NOMO-1 treated with DMSO at 0.1 percent for 48 hours (cell line): ENCODE measurements at regions not wholly inside any gene's neighbourhood (a gene's known extent, or its start where the extent isn't known, plus 50 kb on each side); places are given as distances from the start of the nearest gene placed in this dataset.
"Not testable (repeated sequence)": the region's sequence is repeated elsewhere in the genome, so short reads cannot be mapped to it uniquely, and the experiment has no call there.

ENCODE experiments used
- DNase-seq: peaks from one replicate; lab custom pipeline; 2025; ENCODE audit not compliant: unreplicated experiment; lab: John Stamatoyannopoulos, UW

DNA sequence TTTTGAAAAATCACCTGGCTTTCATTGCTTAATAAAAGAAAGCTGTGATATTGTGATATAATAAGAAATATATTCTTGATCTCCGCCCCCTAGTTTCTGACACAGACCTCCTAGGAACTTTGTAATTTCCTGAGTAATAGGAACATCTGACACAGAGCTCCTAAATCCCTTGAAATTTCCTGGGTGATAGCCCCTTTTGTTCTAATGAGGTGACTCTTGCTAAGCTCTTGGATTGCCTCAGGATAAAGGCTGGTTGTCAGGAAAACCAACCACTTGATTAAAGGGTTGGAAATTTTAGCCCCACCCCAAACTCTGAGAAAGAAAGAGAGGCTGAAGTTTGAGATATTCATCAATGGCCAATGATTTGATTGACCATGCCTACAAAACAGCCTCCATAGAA, 326.4 kb upstream of the KIF2B start:
- no peak for DNase-seq

DNA sequence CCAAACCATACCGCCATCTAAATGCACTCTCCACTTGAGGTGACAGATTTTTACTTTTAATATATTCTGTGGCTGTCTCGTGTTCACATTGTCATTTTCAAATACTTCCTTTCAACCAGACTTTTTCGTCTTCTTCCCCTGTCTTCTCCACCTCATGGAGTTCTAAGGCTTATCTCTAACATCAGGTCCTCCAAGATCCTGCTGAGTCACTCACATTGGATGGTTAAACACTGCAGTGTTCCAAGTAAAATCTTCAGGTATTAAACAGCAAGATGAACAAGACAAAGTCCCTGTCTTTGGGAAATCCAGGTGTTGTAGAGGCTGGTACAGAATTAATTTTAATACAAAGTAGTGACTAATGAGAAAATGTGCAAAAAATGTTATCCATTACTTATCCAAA, 330.2 kb upstream of the KIF2B start:
- no peak for DNase-seq

DNA sequence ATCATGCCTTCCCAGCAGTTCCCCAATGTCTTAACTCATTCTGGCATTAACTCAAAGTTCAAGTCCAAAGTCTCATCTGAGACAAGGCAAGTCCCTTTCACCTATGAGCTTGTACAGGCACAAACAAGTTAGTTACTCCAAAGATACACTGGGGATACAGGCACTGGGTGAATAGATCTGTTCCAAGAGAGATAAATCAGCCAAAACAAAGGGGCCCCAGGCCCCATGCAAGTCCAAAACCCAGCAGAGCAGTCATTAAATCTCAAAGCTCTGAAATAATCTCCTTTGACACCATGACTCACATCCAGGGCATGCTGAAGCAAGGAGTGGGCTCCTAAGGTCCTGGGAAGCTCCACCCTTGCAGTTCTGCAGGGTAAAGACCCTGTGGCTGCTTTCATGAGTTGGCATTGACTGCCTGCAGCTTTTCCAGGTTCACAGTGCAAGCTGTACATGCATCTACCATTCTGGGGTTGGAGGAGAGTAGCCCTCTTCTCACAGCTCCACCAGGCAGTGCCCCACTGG, 332.2 kb upstream of the KIF2B start:
- DNase-seq = no peak

DNA sequence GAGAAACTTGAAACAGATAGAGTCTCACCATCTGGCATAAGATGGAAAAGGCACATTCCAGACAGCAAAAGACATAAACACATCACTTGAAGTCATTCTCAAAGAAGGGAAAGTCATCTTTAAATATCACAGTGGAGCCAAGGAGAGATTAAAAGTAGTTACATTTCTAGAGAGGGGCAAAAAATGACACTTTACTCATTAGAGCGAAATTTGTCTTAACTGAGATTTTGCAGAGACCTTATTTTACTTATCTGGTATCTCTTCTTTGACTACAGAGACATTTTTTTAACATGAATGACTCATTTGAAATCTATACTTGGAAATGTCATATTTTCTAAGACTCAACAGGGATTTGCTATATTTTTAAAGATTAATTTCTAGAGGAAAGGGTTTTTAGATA, 339.0 kb upstream of the KIF2B start:
- no peak for DNase-seq

DNA sequence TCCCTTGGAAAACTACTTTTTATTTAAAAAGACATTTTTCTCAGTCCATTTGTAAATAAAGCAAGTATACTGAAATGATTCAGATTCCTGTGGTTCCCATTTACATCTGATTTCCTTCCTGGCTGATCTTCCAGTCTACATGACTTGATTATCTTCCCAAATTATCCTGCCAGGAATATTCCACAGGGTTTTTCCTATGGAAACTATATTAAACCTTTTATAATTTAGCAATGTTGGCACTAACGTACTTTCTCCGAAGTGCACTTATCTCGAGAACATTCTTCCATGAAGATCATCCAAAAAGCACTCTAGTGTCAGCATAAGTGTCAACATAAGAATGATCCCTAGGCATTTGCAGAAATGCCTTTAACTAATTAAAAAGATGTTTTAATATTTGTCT, 347.7 kb upstream of the KIF2B start:
- no peak for DNase-seq

DNA sequence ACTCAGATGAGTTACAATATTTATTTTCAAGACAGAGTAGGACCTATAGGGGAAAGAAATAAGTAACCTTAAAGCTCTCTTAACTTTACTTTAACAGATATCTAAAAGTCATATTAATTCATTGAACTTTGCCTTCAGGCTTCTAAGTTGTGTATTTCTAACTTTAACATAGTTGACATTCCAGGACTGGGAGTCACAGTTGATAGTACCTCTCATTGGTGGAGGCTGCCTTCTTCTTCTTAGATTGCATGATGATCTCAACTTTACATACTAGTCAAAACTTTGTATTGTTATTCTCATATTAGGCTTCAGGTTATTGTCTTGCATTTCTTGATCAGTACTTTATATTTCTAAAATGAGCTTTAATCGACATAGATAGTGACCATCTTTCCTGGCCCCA, 350.1 kb upstream of the KIF2B start:
- DNase-seq = no peak

DNA sequence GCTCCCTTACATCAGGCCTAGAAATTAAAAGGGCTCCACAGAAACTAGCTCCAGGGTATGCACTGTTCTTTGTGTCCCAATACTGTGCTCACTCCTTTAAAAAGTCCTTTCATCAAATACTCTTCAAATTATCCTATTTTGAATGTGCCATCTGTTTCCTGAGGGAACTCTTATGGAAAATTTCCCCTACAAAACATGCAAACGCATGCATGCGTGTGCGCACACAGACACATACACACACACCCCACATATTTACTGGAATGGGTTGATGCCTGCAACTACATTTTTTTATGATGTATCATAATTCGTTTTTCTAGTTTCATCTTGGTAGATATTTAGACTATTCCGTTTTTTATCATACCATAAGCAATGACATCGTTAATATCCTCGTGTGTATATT, 351.2 kb upstream of the KIF2B start:
- DNase-seq = no peak

DNA sequence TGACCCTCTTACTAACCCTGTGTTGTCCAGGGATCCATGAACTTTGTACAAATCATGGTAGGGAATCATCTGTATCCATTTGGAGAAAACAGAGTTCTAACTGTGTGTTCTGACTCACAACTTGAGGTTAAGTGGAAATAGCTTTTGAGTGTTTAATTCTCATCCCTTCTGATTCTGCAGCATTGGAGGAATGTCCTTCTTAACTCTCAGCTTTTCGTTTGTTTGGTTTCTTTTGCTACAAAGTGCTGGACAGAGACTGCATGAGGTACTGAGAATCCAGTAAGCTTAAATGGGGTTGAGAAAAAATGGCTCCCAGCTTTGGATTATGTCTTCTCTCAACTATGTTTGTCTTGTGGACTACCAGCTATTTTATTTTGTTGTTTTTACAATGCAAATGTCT, 352.1 kb upstream of the KIF2B start:
- no peak for DNase-seq

DNA sequence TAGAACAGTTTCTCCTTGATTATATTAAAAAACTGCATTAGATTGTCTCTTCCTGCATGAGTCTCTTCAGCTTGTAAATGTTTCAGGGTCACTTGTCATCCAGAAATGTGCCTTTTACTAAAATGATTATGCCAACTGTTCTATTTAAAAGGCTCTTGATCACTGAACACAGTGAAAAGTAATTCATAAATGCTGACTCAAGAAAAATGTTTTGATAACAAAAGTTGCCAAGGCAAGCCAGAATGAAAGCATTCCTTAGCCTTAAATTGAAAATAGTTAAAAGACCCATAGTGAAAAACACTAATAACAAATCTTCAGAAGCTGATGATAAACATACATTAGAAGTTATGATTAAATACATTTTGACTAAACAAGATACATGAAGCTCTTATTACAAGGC, 356.0 kb upstream of the KIF2B start:
- no peak for DNase-seq

DNA sequence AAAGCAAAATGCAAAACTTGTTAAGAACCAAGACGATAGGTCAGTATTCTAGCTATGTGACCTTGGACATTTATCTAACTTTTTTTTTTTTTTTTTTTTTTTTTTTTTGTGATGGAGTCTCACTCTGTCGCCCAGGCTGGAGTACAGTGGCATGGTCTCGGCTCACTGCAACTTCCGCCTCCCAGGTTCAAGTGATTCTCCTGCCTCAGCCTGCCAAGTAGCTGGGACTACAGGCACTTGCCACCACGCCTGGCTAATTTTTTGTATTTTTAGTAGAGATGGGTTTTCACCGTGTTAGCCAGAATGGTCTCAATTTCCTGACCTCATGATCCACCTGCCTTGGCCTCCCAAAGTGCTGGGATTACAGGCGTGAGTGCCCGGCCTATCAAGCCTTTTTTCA, 358.3 kb upstream of the KIF2B start:
- not testable (repeated sequence) for DNase-seq

DNA sequence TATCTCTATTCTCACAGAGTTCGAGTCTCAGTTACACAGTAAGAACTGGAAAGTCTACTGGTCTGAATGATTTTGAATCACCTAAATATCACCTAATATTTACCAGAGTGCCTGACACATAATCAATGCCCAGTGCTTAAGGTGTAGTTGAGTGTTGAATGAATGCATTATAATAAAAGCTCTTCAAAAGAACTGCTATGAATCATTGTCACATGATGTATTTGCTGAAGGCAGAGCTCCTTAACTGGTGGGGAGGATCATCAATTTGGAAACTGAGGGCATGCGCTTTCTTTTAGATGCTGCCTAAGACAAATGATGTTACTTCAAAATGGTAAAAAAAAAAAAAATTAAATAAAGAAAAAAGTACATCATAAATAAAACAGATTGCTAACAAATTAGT, 359.4 kb upstream of the KIF2B start:
- DNase-seq = no peak

DNA sequence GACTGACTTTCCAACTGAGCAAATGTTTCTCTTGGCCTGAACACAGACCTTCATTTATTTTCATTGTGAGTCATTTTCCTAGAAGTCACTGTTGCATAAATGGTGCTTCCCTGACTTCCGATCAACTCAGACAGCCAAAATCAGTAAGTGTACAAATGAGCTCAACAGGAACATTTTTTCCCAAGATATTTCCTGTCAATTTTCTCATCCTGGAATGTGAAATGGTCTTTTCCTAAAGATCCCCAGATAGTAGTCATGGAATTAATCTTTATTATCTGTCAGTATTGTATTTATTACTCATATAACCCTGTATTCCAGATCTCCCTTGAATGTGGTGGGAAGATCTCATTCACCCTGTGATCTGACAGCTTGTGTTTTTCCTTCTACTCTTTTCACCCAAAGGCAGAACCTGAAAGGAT, 360.3 kb upstream of the KIF2B start:
- no peak for DNase-seq

DNA sequence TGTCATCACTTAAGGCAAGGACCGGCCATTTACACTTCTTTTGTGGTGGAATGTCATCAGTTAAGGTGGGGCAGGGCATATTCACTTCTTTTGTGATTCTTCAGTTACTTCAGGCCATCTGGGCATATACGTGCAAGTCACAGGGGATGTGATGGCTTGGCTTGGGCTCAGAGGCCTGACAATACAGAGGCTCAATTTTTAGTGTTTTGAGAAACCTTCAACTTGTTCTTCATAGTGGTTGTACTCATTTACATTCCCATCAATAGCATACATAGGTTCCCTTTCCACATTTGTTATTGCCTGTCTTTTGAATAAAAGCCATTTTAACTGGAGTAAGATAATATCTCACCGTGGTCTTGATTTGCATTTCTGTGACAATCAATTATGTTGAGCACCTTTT, 366.8 kb upstream of the KIF2B start:
- DNase-seq = not testable (repeated sequence)

DNA sequence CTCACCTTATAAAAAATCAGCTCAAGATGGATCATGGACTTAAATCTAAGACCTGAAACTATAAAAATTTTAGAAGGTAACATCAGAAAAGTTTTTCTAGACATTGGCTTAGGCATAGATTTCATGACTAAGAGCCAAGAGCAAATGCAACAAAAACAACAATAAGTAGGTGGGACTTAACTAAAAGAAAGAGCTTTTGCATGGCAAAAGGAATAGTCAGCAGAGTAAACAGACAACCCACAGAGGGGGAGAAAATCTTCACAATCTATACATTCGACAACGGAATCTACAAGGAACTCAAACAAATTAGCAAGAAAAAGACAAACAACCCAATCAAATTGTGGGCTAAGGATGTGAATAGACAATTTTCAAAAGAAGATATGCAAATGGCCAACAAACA, 368.4 kb upstream of the KIF2B start:
- no peak for DNase-seq

DNA sequence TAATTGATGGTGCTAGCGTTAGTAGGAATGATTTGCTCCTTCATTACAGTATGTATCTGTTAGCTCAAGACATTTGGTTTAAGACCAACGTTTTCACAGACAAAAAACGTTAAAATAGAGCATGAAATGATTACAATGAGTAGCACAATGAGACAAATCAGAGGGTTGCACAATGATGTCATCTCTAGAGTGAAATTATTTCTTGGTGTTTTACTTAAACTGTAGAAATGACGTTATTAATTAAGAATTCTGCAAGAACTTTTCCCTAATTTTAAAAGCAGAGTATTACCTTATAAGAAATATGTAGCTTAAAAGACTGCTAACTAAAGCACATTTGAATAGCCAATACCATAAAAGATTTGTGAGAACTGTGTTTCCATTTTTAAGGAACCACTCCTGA, 373.4 kb upstream of the KIF2B start:
- DNase-seq = no peak

DNA sequence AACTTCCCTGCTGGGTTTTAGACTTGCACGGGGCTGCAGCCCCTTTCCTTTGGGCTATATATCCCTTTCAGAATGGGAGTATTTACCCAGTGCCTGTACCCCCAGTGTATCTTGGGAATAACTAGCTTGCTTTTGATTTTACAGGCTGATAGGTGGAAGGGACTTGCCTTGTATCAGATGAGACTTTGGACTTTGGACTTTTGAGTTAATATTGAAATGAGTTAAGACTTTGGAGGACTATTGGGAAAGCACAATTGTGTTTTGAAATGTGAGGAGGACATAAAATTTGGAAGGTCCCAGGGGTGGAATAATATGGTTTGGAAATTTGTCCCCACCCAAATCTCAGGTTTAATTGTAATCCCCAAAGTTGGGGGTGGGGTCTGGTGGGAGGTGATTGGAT, 393.8 kb upstream of the KIF2B start:
- DNase-seq = no peak

DNA sequence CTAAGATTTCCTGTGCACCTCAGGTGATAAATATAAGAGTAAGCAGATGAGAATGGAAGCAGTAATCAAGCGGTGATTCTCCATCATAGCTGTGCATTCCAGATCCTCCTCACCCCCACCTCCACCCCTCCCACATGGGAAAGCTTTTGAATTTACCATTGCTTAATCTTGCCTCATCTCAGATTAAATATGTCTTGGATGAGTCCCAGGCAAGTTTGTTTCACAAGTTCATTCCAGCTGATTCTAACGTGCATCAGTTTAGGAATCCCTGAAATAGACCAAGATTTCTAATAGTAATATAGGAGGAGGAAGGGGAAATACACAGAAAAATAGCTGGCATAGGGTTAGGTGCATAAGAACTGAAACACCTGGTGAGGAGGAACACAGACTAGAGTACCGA, 396.2 kb upstream of the KIF2B start:
- DNase-seq = no peak

DNA sequence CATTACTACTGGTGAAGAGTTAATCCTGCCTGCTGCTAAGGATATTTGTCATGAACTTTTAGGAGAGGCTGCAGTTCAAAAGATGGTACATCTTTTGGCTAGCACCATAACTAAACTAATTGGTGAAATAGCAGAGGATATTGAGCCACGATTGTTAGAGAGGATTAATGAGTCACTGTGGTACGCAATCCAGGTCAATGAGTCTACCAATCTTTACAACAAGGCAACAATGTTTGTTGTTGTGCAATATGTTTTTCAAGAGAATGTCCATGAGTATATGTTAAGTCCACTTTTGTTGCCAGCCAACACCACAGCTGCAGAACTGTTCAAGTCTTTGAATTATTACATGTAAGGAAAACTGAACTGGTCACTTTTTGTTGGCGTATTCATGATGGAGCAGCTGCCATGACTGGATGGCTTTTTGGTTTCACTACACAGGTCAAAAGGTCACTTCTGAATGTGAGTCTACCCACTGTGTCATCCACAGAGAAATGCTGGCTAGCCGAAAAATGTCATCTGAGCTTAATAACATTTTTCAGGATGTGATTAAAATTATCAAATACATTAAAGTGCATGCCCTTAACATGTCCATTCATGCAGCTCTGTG, 402.6 kb upstream of the KIF2B start:
- no peak for DNase-seq

DNA sequence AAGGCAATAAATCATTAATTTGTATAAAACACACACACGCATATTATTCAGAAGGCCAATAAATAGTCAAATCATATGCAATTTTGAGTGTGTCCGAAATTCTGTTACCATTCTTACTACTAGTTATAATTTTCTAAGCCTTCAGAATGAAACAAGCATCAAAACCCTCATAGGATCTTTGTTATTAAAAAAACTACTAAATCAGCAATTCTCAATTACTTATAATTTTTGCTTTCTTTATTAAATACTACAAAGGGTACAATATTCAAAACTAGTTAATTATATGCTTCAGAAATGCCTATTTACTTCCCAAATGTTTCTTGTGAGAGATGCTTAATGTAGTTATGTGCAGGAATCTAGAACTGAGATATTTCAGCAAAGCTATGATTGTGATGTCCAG, 413.1 kb upstream of the KIF2B start:
- no peak for DNase-seq

DNA sequence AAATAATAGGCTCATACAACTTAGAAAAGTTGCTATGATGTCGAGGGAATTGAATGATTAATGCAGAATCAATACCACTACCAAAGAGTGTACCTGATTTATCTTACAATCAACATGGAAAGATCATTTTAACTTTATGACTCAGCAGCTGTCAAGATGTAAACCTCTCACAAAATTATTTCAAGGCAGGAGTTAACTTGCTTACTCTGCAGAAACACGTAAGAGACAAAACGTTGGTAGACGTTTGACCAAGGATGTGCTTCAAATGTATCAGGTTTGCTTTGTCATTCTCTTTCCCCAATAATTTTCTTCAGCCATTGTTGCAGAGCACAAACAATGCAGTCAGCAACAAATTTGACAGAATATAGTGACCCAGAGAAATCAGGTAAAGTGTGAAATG, 415.8 kb upstream of the KIF2B start:
- DNase-seq = no peak

DNA sequence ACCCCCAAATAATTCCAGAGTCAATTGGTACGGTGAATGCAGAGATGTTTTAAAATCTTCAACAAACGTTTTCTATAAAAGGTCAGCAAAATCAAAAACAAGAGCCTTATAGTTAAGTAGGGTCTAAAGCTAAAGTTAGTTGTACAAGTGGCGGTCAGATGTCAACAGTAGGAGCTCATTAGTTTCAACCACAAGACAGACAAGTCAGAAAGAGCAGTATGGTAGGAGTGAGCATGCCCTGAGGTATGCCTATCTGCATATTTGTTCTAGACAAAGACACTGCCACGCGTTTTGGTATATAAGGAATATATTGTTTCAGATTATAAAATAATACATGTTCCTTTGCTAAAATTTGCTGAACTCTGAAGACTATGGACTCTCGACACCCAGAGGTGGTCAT, 431.5 kb upstream of the KIF2B start:
- DNase-seq = no peak

DNA sequence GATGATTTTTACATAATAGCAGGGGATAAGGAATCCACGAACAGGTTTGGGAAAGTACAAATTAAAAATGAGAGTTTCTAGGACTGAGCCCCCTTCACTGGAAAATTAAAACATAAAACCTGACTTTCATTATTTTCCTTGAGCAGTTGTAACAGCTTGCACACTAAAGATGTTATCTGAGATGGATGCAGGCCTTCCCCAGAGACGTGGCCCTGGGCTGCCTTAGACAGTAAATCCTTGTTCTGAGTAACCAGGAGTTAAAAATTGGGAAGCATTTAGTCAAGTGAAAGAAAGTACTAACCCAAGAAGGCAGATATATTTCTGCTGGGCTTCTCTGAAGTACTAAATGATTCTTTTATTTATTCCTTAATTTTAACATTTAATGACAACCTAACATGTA, 432.2 kb upstream of the KIF2B start:
- DNase-seq = no peak

DNA sequence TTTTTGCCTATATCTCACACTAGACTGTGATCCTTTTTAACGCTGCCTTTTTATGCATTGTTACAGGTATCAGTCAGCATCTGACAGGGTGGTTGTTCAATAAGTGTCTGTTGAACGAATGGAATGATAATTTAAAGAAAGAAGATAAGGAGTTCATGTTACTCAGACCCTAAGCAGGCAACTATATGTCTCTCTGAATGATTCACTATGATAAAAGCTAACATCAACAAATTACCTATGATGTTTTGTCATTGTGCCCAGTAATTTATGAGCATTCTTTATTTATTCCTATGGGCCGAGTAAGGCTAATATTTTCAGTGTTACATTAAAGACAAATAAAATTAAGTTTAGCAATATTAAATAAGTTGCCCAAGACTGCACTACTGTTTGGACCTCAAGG, 435.0 kb upstream of the KIF2B start:
- no peak for DNase-seq

DNA sequence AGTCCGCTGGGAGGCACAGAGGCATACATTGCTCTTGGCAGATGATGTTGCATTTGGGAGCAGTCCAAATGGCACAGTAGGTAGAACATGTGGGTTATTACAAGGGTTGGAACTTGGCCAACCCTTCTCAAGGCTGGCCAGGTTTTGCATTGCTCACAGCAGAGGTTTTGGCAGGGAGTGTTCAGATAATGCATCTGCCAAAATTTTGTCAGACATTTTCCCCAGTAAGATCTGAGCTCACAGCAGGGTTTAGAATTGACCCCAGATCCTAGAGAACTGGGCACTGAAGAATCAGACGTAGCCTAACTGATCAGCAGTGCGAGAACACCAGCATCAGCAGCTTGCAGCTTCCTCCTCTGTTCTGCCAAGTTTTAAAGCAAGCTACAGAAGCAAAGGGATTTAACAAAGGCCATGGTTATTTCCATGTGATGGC, 468.8 kb upstream of the KIF2B start:
- DNase-seq = no peak
